Mesothelial cell of epicardium (in vitro differentiated cells): ENCODE measurements at regions not wholly inside any gene's neighbourhood (a gene's known extent, or its start where the extent isn't known, plus 50 kb on each side); places are given as distances from the start of the nearest gene placed in this dataset.

ENCODE experiments used
- DNase-seq, 2 experiments: peaks; one replicate each; pipeline ENCODE4 v3.0.0; 2021; ENCODE audit warnings: low spot score in 2 of 2; ENCODE audit not compliant: unreplicated experiment in 2 of 2
- H3K27ac Mint-ChIP-seq: 2 replicates; pipeline ENCODE4 v1.8.0; 2021; ENCODE audit warnings: mixed read lengths
- H3K27me3 Mint-ChIP-seq: 2 replicates; pipeline ENCODE4 v1.8.0; 2021; ENCODE audit warnings: low read depth, mixed read lengths
- H3K36me3 Mint-ChIP-seq: 2 replicates; pipeline ENCODE4 v1.8.0; 2021; ENCODE audit warnings: mixed read lengths
- H3K4me1 Mint-ChIP-seq: 2 replicates; pipeline ENCODE4 v1.8.0; 2021; ENCODE audit warnings: mixed read lengths
- H3K4me3 Mint-ChIP-seq: 2 replicates; pipeline ENCODE4 v1.8.0; 2021; ENCODE audit warnings: mild to moderate bottlenecking, moderate library complexity, mixed read lengths
- H3K9me3 Mint-ChIP-seq: 2 replicates; pipeline ENCODE4 v1.8.0; 2021; ENCODE audit warnings: mixed read lengths
- TF ChIP-seq, protein P1 (sequence below): fragments of 200-600 bp; sonication (generic); IDR thresholded peaks from one replicate; pipeline ENCODE4 v1.5.0; 2021; ENCODE audit warnings: antibody characterized with exemption; ENCODE audit not compliant: unreplicated experiment

DNA sequence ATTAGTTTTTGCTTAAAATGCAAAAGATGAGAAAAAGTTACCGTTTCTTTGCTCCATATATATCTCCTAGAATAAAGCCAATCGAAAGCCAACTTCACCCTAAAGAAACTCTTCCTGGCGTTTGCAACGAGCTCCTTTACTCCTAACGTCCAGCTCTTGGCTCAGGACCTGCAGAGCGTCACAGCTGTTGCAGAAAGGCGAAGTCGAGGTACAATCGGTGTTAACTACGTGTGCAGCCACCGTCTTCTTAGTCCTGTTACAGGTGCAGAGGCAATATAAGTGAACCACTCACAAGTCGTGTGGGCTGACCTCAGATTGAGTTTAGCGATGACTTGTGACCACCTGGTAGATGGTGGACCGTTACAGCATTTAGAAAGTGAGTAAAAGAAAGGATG, 113.1 kb downstream of the TRIM27 start:
- Mint-ChIP-seq H3K27ac (no peak overlapping the region), H3K4me3 (peak overlapping the region; percentile 52), H3K36me3 (peaks cover 2% of the 10 kb centered on the region), H3K4me1 (peaks cover 14% of the 10 kb centered on the region), H3K27me3 (peaks cover 98% of the 10 kb centered on the region), H3K9me3 (no peaks in the 10 kb centered on the region)
- no peak for DNase-seq
- TF ChIP-seq, protein P1, sequence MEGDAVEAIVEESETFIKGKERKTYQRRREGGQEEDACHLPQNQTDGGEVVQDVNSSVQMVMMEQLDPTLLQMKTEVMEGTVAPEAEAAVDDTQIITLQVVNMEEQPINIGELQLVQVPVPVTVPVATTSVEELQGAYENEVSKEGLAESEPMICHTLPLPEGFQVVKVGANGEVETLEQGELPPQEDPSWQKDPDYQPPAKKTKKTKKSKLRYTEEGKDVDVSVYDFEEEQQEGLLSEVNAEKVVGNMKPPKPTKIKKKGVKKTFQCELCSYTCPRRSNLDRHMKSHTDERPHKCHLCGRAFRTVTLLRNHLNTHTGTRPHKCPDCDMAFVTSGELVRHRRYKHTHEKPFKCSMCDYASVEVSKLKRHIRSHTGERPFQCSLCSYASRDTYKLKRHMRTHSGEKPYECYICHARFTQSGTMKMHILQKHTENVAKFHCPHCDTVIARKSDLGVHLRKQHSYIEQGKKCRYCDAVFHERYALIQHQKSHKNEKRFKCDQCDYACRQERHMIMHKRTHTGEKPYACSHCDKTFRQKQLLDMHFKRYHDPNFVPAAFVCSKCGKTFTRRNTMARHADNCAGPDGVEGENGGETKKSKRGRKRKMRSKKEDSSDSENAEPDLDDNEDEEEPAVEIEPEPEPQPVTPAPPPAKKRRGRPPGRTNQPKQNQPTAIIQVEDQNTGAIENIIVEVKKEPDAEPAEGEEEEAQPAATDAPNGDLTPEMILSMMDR = no peak

DNA sequence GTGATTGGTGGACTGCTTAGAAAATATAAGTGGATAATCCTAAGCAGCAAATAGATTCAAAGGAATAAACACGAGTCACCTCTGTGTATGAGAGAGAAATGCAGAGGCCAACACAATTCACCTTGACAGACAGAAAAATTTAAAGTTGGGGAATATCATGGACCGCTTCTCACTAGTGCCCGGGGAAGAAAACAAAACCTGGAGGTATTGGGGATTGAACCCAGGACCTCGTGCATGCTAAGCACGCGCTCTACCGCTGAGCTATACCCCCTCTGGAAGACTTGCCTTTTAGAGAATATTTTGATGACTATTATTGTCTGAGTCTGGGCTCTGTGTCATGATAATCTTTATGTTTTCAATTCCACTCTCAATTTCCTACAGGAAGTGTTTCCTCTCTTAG, 111.9 kb downstream of the TRIM27 start:
- H3K36me3 Mint-ChIP-seq = peaks cover 2% of the 10 kb centered on the region
- no peak for DNase-seq
- H3K27ac Mint-ChIP-seq = no peak overlapping the region
- H3K4me3 Mint-ChIP-seq = no peak overlapping the region
- peaks cover 14% of the 10 kb centered on the region for H3K4me1 Mint-ChIP-seq
- TF ChIP-seq, protein P1 = no peak
- peaks cover 98% of the 10 kb centered on the region for H3K27me3 Mint-ChIP-seq
- no peaks in the 10 kb centered on the region for H3K9me3 Mint-ChIP-seq

DNA sequence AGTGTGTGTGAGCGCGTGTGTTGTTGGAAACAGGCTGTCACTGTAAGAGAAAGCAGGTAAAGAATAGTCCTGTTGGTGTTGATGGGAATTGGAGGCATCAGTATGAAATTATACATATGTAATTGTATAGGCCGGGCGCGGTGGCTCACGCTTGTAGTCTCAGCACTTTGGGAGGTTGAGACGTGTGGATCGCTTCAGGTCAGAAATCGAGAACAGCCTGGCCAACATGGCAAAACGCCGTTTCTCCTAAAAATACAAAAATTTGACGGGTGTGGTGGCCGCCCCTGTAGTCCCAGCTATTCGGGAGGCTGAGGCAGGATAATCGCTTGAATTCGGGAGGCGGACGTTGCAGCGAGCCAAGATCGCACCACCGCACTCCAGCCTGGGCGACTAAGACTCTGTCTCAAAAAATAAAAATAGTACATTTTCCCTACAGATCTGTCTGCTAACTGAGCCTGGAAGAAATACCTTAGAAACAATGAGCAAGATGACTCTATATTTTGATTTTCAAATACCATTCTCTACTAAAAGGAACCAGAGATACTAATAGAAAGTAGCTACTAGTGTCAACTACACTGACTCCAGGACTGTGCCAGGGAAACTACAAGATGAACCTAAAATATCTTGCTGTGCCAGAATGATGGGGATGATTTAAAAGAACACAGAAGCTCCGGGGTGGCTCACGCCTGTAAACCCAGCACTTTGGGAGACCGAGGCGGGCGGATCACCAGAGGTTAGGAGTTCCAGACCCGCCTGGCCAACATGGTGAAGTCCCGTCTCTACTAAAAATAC, 110.8 kb downstream of the TRIM27 start:
- peaks cover 99% of the 10 kb centered on the region for H3K27me3 Mint-ChIP-seq
- no peaks in the 10 kb centered on the region for H3K9me3 Mint-ChIP-seq
- no peak for DNase-seq
- no peak overlapping the region for H3K27ac Mint-ChIP-seq
- peaks cover 12% of the 10 kb centered on the region for H3K4me1 Mint-ChIP-seq
- TF ChIP-seq, protein P1 = no peak
- H3K4me3 Mint-ChIP-seq = no peak overlapping the region
- H3K36me3 Mint-ChIP-seq = peaks cover 2% of the 10 kb centered on the region

DNA sequence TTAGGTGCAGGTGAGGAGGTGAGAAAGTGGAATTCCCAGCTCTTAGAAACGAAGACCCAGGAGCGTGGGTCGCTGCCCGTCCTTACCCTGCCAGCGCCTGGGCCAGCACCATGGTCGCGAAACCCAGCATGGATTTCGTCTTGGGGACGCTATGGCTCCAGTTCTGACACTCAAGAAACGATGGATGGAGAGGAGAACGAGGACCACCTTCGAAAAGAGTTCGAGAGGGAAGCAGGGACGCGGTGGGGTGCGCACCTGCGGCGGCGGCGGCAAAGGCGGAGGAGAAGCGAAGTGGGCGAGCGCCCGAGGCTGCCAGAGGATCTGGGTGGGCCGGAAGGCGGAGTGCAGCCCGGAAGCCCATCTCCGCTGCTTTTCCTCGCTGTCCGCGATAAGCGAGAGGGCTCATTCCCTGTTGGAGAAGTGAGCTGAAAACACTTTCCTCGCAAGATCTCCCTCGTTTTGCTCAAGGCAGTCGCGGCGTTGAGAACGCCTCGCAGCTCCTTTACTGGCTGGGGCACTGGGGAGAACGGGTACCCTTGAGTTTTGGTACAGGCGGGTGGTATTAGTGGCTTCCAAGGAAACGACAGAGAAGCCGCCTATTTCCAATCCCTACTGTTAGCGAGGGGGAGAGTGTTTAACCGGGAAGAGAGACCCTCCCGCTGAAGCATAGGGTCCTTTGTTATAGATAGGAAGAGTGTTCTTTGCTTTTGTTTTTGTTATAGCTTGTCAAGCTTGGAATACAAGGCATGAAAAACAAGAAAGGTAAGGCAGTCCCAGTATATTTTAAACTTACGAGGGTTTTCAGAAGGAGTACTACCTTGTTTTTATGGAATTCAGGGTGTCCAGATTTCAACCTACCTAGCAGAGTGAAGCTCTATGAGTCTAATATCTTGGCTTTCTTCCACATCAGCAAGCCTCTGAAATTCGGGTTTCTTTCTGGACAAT, 109.5 kb downstream of the TRIM27 start:
- Mint-ChIP-seq H3K27me3 (peaks cover 99% of the 10 kb centered on the region), H3K27ac (no peak overlapping the region), H3K9me3 (no peaks in the 10 kb centered on the region), H3K4me3 (peak overlapping the region; percentile 30), H3K4me1 (peaks cover 12% of the 10 kb centered on the region), H3K36me3 (peaks cover 2% of the 10 kb centered on the region)
- TF ChIP-seq, protein P1 = no peak
- no peak for DNase-seq

DNA sequence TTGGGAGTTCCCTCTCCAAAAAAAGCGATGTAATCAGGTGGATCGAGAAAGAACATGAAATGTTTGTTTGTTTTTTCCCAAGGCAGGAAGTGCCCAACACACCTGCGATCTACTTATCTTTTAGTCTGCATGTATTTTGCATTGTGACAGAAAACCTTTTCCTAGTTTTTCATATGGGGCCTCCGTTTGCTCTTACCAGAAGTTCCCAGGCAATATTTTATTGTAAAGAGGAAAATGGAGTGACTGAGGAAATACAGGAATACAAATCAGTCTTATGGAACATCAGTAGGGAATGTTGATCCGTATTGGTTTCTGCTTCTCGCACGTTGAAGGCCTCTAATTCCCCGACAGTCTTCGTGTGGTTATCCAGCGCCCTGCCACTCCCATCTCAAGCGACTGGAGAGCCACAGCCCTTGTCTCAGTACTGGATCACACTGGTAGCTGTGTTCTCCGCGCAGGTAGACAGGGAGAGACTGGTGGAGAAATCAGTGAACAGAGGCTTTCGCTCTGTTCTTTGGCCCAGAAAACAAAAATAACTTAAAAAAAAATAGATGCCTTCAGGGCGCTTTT, 107.4 kb downstream of the TRIM27 start:
- Mint-ChIP-seq H3K27me3 (peaks cover 96% of the 10 kb centered on the region), H3K9me3 (no peaks in the 10 kb centered on the region), H3K36me3 (peaks cover 2% of the 10 kb centered on the region), H3K4me3 (no peak overlapping the region), H3K4me1 (peaks cover 8% of the 10 kb centered on the region), H3K27ac (no peak overlapping the region)
- TF ChIP-seq, protein P1 = no peak
- DNase-seq = no peak
